Amygdala (tissue), 56 donors: ENCODE measurements at regions not wholly inside any gene's neighbourhood (a gene's known extent, or its start where the extent isn't known, plus 50 kb on each side); places are given as distances from the start of the nearest gene placed in this dataset.

ENCODE experiments used
- DNase-seq, 56 donors: peaks; one replicate each; lab custom pipeline; 2025; lab: John Stamatoyannopoulos, UW

DNA sequence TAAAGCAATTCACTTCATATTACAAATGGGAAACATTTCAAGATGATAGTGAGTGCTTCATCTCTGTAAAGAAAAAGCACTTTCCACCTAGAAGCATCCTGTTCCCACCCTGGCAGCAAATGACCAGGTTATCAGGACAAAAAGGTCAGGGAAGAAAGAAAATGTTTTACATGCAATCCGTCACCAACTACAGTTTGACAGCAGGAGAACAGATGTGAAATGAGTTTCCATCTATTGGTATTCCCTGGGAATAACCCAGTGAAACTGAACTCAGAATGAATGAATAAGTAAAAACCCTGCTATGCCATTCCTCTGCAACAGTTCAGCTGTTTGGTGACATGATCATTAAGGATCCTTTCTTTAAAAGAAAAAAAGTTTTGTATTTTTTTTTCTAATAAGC is 67.6 kb downstream of the HTR1A start:
- DNase-seq: no peak

DNA sequence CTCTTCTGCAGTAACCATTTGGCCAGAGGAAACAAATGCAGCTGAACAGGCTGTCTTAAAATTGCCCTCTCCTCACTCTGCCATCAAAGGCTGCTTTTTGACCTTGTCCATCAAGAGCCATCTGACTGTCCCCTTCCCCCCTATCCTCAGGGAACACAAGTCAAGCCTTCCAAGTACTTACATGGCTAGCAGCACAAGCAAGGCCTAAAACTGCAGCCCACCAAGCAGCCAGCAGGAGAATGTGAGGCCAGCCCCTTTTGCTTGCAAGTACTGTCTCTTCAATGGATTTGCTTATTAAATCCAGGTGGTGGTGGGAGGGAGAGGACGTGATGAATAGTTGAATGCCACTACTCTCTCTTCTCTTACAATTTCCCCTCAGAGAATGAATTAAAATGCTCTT is 83.5 kb downstream of the HTR1A start:
- peak in 1 of 56 donors; percentile 1 for DNase-seq

- DNase-seq: no peak
Observed at GRCh38 chr5:63877961-63878360, 84.3 kb downstream of the HTR1A start.

- no peak for DNase-seq
Observed at GRCh38 chr5:63860379-63860778, 101.9 kb downstream of the HTR1A start.

DNA sequence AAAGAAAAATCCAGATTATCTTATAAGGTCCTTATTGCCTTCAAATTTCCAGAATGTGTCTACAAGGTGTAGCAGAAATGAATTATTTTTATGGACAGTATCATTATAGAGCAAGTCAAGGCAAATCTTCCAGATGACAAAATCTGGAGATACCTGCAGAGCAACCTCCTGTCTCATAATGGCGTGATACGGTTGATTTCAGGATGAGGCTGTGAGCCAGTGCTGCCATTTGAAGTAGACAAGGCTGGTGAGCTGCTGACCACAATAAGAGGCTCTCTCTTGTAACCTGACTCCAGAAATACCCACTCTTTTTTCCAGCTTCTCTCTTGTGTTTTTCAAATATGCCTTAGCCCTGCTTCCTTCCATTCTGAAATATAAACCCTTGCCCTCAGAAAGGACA is 108.2 kb downstream of the HTR1A start:
- DNase-seq: no peak

- DNase-seq: no peak
Observed at GRCh38 chr5:63843190-63843589, 119.1 kb downstream of the HTR1A start.

GRCh38 chr5:63837437-63837836 is 124.8 kb downstream of the HTR1A start:
- DNase-seq: no peak

DNA sequence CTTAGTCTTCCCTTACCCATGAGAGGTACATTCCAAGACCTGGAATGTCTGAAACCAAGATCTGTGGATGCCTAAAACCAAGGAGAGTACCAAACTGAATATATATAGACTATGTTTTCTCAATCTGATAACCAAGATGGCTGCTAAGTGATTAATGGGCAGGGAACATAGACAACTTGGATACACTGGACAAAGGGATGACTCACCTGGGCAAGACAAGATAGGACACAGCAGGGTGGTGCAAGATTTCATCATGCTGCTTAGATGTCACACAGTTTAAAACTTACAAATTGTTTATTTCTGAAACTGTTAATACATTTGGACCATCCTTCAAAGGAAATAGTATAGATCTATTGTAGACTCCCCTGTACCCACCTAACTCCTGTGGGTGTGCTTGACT is 130.9 kb downstream of the HTR1A start:
- no peak for DNase-seq

DNA sequence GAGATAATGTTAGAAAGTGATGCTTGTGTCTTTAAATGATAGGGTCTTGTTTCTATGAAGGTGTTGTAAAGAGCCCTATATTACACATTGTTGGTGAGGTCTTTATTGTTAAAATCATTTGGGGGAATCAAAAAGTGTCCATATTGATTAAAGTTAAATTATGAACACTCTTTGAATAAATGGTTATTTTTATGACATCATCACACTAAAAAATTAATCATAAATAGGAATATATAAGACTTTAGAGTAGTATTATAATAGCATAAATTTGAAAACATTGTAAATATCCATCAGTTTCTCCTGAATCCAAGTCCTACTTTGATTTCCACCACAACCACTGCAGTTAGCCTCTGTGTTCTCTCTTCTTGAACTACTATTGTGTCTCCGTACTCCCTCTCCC is 136.3 kb downstream of the HTR1A start:
- no peak for DNase-seq

DNA sequence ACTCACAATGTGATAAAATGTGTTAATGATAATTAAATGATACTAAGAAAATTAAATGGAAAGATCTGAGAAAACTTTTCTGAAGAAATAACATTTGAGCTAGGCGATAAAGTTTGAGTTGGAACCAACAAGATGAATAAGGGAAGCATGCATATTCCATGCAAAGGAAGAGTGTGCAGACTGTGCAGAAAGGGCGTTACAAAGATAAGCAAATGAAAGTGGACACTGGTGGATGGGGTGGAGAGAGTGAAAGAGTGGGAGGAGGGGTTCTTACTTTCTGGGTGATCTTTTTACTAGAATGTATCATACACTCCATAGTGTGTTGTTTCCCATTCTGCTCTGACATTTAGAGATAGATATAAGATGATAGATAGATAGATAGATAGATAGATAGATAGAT is 138.7 kb downstream of the HTR1A start:
- no peak for DNase-seq

GRCh38 chr5:63822614-63823013 is 139.6 kb downstream of the HTR1A start:
- no peak for DNase-seq

- DNase-seq: no peak
Observed at GRCh38 chr5:63820577-63820976, 141.7 kb downstream of the HTR1A start.

DNA sequence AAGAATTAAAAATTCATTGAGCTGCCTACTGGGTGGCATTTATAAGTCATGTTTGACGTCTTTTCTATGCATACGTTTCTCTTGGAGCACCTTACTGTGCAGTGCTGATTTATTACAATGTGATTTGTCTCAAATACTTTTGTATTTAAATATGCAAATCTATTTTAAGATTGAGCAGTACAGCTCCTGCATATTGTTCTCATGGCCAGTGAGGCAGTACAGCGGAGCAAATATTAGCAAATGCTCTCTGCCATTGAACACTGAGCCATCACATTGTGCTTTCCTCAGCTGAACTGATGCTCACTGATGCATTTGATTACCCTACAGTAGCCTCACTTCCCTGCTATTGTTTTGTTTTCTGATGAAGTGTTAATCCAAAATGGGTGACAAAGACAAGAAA is 149.6 kb downstream of the HTR1A start:
- no peak for DNase-seq

- DNase-seq: no peak
Observed at GRCh38 chr5:63811961-63812360, 150.3 kb downstream of the HTR1A start.

GRCh38 chr5:63811286-63811685 is 151.0 kb downstream of the HTR1A start:
- peak in 3 of 56 donors; percentile 1 to 11 (median 2) for DNase-seq

DNA sequence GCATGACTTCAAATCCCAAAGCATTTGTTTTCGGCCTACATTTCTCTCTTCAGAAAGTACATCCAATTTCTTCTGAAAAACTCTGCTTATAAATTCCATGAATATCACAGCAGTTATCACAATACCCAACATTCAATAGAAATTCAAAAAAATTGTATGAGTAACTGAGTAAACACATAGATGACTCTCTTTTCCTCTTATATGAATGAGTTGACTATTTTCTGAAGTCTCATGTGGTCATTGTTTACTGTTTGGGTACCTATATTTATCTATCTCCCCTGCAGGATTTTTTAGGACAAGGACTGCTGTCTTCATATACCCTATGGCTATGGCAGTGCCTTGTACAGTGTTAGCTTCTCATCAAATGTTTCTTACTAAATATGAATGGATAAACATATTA is 157.1 kb downstream of the HTR1A start:
- no peak for DNase-seq

GRCh38 chr5:63803165-63803564 is 159.1 kb downstream of the HTR1A start:
- DNase-seq: no peak

GRCh38 chr5:63794979-63795378 is 167.3 kb downstream of the HTR1A start:
- no peak for DNase-seq

DNA sequence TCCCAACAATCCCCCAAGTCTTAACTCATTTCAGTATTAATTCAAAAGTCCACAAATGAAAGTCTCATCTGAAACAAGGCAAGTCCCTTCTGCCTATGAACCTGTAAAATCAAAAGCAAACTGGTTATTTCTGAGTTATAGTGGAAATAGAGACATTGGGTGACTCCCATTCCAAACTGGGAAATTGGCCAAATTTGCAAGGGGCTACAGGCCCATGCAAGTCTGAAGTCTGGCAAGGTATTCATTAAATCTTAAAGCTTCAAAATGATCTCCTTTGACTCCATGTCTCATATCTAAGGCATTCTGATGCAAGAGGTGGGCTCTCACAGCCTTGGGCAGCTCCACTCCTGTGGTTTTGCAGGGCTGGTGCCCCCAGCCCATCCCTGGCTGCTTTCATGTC is 167.9 kb downstream of the HTR1A start:
- DNase-seq: no peak

DNA sequence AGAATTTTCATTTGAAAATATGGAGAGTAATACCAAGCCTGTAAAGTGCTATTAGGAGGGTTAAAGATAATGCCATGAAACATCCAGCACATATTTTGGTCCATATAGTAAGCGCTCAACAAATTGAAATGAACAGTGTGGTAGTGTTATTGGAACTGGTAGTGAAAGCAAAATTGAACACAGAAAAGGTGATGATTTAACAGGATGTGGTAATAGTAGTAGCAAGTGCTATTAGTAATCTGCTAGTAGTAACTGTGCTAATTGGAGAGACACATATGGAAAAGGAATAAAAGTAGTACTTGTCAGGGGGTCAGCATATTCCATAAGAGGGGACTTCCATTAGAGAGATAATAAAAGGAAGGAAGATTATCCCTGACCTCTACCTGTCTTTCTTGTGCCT is 187.3 kb downstream of the HTR1A start:
- DNase-seq: no peak

DNA sequence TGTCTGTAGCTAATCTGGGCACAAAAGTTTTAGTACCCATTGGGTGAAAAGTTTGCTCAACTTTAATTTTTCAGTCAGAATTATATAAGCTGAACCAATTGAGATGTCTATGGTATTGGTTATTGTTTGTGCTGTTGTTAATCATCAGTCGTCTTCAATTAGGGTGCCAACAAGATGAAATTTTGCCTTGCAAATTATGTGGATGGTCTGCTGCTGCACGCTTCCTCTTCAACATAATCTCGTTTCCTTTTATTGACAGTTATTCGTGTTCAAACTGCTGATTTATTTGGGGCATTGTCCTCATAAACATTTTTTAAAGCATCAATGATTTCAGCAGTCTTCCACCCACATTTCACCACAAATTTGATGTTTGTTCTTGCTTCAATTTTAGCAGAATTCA is 194.0 kb downstream of the HTR1A start:
- DNase-seq: no peak

DNA sequence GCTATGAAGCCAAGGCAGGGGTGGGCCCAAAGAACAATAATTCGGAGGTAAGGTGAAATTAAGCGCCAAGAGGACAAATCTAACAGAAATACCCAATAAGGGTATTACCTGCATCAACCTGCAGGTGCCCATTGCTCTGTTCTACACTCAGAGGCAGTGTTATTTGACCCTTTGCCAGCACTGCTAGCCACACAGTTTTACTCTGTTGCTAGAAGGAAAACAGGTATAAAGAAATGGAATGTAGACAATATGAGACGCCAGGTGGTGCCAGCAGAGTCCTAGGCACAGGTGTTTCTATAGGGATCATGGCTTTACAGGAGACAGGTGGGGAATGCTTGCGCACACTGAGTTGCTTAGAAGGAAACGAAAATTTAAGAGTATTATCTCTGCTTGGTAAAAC is 201.3 kb downstream of the HTR1A start:
- no peak for DNase-seq

GRCh38 chr5:63743096-63743798 is 219.0 kb downstream of the HTR1A start:
- DNase-seq: no peak
